Suprapubic skin (tissue), 4 donors: ENCODE measurements at regions not wholly inside any gene's neighbourhood (a gene's known extent, or its start where the extent isn't known, plus 50 kb on each side); places are given as distances from the start of the nearest gene placed in this dataset.

ENCODE experiments used
- DNase-seq, 2 donors: peaks; one replicate each; pipeline ENCODE4 v3.0.0-alpha.2; 2019; ENCODE audit warnings: low spot score in 2 of 2
- H3K27ac ChIP-seq: fragments of 200-600 bp; sonication (generic); one replicate; pipeline ENCODE4 v1.5.1; 2019
- H3K27me3 ChIP-seq: fragments of 200-600 bp; sonication (generic); one replicate; pipeline ENCODE4 v1.5.1; 2019
- H3K36me3 ChIP-seq: fragments of 200-600 bp; sonication (generic); one replicate; pipeline ENCODE4 v1.5.1; 2019
- H3K4me1 ChIP-seq: fragments of 200-600 bp; sonication (generic); one replicate; pipeline ENCODE4 v1.5.1; 2019
- H3K4me3 ChIP-seq: fragments of 200-600 bp; sonication (generic); one replicate; pipeline ENCODE4 v1.5.1; 2019; ENCODE audit warnings: mild to moderate bottlenecking
- H3K9me3 ChIP-seq: fragments of 200-600 bp; sonication (generic); one replicate; pipeline ENCODE4 v1.5.1; 2019
- EP300 ChIP-seq: sonication (generic); formaldehyde crosslinking; IDR thresholded peaks from one replicate; pipeline ENCODE4 v1.6.1; 2017; ENCODE audit warnings: antibody characterized with exemption
- POLR2A ChIP-seq, 2 donors: fragments of 450-650 bp; IDR thresholded peaks; one replicate each; pipeline ENCODE4 v1.6.1; 2017; ENCODE audit warnings: antibody characterized with exemption in 2 of 2, mild to moderate bottlenecking in 2 of 2, moderate library complexity in 2 of 2
- POLR2AphosphoS5 ChIP-seq, 3 donors: sonication (generic); formaldehyde crosslinking; IDR thresholded peaks; one replicate each; pipeline ENCODE4 v1.6.1; 2017; ENCODE audit warnings: antibody characterized with exemption in 3 of 3
- WGBS: methylation state at CpG from one replicate; pipeline ENCODE4 v1.1.5; 2018; 5-methylcytosine and 5-hydroxymethylcytosine counted together
- TF ChIP-seq, protein P1 (sequence below), 2 donors: fragments of 200-600 bp in 1 of 2; fragments of 450-650 bp in 1 of 2; sonication (generic) in 1 of 2; IDR thresholded peaks; one replicate each; pipeline ENCODE4 v1.5.1; 2016 to 2019; ENCODE audit warnings: antibody characterized with exemption in 2 of 2, mild to moderate bottlenecking in 1 of 2, moderate library complexity in 1 of 2

DNA sequence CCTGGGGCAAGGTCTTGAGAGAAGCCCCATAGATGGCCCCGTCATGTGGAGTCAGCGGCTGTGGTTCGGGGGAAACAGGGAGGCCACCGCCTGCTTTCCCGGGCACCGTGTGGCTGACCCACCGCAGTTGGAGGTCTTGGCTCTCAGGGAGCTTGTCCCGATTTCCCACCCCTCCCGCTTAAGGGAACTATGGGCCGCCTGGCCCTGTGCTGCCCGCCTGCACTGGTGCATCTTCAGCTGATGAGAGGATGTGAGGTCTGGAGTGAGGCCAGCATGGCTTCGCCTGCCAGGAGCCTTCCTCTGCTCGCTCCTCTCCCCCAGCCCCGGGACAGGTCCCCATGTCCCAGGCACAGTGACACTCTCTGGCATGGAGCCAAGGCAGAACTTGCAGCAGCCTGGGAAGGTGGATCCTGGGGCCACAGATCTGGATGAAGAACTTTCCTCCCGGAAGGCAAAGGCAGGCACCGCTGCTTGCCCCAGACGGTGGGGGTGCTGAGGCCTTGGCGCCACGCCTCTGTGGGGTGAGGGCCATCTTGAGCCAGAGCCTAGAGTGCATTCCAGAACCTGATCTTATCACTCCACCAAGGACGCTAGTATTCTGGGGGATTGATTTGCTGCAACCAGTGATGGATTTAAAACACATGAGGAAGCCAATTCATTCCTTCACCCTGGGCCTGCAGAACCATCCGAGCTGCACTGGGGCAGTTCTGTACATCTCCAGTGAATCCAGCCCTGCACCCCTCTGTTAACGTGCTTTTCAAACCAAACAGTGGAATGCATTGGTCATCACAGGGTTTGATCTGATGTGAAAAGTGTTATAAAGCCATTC, 178.6 kb upstream of the TNRC6C start:
- 61% methylated on average over 10 of the region's 22 CpGs for WGBS
- Histone ChIP-seq H3K4me1 (peaks cover 18% of the 10 kb centered on the region), H3K9me3 (no peaks in the 10 kb centered on the region), H3K27me3 (peaks cover 25% of the 10 kb centered on the region), H3K4me3 (no peak overlapping the region), H3K36me3 (no peaks in the 10 kb centered on the region), H3K27ac (no peak overlapping the region)
- TF ChIP-seq POLR2A (IDR thresholded peaks at IDR 0.05) (no peak), POLR2AphosphoS5 (IDR thresholded peaks at IDR 0.05) (no peak), EP300 (no peak)
- TF ChIP-seq, protein P1, sequence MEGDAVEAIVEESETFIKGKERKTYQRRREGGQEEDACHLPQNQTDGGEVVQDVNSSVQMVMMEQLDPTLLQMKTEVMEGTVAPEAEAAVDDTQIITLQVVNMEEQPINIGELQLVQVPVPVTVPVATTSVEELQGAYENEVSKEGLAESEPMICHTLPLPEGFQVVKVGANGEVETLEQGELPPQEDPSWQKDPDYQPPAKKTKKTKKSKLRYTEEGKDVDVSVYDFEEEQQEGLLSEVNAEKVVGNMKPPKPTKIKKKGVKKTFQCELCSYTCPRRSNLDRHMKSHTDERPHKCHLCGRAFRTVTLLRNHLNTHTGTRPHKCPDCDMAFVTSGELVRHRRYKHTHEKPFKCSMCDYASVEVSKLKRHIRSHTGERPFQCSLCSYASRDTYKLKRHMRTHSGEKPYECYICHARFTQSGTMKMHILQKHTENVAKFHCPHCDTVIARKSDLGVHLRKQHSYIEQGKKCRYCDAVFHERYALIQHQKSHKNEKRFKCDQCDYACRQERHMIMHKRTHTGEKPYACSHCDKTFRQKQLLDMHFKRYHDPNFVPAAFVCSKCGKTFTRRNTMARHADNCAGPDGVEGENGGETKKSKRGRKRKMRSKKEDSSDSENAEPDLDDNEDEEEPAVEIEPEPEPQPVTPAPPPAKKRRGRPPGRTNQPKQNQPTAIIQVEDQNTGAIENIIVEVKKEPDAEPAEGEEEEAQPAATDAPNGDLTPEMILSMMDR (IDR thresholded peaks at IDR 0.05) = no peak
- no peak for DNase-seq

DNA sequence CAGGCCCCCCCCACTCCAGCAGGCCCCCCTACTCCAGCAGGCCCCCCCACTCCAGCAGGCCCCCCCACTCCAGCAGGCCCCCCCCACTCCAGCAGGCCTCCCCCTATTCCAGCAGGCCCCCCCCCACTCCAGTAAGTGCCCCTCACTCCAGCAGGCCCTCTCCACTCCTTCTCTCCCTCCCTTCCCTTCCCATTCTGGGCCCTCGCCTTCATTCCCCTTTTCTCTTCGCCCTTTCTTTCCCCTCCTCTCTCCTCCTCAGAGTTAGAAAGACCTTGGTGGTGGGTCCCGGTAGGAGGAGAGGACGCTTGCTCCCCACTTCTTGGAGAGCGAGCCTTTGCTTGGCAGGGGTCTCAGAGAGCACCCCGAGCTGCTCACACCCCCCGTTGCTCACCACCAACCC, 177.0 kb upstream of the TNRC6C start:
- peaks cover 25% of the 10 kb centered on the region for H3K27me3 ChIP-seq
- peaks cover 18% of the 10 kb centered on the region for H3K4me1 ChIP-seq
- no peaks in the 10 kb centered on the region for H3K9me3 ChIP-seq
- 64% methylated on average over 7 of the region's 7 CpGs for WGBS
- no peak for DNase-seq
- no peak overlapping the region for H3K4me3 ChIP-seq
- H3K27ac ChIP-seq = no peak overlapping the region
- no peaks in the 10 kb centered on the region for H3K36me3 ChIP-seq
- TF ChIP-seq POLR2A (IDR thresholded peaks at IDR 0.05) = no peak
- TF ChIP-seq POLR2AphosphoS5 (IDR thresholded peaks at IDR 0.05) = no peak
- TF ChIP-seq, protein P1 (IDR thresholded peaks at IDR 0.05) = no peak
- no peak for TF ChIP-seq EP300

DNA sequence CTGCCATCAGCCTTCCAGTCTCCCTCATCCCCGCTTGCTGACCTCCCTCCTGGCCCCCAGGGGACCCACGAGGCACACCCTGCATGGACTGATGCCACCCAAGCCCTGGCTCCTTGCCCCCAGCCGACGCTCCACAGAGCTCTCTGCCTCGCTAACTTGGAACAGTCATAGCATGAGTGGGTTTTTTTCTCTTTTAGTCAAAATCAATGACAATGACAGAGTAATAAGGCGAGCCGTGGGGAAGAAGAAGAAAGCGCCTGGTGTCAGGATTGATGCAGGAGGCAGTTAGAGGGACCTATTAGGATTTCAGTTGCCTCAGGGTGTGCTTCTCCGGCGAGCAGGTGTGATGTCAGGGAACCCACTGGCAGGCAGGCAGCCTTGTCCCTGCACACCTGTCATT, 176.3 kb upstream of the TNRC6C start:
- H3K4me3 ChIP-seq = no peak overlapping the region
- no peak overlapping the region for H3K27ac ChIP-seq
- DNase-seq = no peak
- no peaks in the 10 kb centered on the region for H3K36me3 ChIP-seq
- peaks cover 18% of the 10 kb centered on the region for H3K4me1 ChIP-seq
- H3K9me3 ChIP-seq = no peaks in the 10 kb centered on the region
- peaks cover 25% of the 10 kb centered on the region for H3K27me3 ChIP-seq
- WGBS = 64% methylated on average over 9 of the region's 10 CpGs
- no peak for TF ChIP-seq EP300
- TF ChIP-seq POLR2A (IDR thresholded peaks at IDR 0.05) = no peak
- TF ChIP-seq, protein P1 (IDR thresholded peaks at IDR 0.05) = no peak
- TF ChIP-seq POLR2AphosphoS5 (IDR thresholded peaks at IDR 0.05) = no peak

DNA sequence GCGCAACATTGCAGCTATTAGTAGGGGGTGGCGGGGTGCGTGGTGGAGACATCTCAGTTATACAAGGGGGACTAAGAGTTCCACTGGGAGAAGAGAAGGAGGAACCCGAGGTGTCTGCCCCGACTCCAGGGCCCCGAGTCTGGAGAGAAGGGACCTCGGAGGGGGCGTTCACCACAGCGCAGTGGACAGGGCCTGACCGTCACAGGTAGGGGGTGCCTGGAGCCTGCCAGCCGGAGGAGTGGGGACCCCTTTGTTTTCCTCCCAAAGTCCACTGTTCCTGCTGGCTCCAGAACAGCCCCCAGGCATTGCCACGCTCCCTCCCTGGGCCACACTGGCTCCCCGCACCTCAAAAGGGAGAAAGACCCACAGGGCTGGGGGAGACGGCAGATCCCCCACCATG, 175.9 kb upstream of the TNRC6C start:
- Histone ChIP-seq H3K4me1 (peaks cover 18% of the 10 kb centered on the region), H3K36me3 (no peaks in the 10 kb centered on the region), H3K9me3 (no peaks in the 10 kb centered on the region), H3K4me3 (no peak overlapping the region), H3K27ac (no peak overlapping the region), H3K27me3 (peaks cover 25% of the 10 kb centered on the region)
- DNase-seq = no peak
- WGBS = 75% methylated on average over 14 of the region's 14 CpGs
- TF ChIP-seq, protein P1 (IDR thresholded peaks at IDR 0.05) = no peak
- TF ChIP-seq POLR2A (IDR thresholded peaks at IDR 0.05) (no peak), EP300 (no peak), POLR2AphosphoS5 (IDR thresholded peaks at IDR 0.05) (no peak)

DNA sequence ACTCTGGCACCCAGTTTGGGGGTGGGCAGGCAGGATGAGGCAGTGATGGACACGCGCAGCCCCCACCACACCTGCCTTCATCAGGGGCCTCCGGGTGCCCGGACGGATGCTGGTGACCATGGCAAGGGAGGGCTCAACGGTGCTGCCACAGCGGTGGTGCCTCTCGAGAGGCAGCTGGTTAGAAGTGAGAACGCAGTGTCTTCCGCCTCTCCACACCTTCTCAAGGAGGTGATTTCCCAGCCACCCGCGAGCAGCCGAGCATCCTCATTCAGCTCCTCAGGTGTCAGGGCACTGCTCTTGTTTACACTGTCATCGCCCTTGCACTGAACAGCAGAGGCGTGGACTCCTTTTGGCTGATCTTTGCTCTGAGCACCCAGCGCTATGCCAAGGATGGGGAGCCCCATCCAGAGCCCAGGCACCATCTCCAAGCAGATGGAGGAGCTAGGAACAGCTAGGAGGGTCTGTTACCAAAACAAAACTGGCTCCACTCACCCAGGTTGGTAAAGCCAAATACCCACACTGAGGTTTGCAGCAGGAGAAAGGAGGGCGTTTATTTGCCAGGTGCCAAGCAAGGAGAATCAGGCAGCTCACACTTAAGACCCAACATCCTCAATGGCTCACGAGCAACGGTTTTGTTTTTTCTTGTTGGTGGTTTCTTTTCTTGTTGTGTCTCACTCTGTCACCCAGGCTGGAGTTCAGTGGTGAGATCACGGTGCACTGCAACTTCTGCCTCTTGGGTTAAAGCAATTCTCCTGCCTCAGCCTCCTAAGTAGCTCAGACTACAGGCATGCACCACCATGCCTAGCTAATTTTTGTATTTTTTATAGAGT, 174.3 kb upstream of the TNRC6C start:
- Histone ChIP-seq H3K4me1 (peaks cover 11% of the 10 kb centered on the region), H3K4me3 (no peak overlapping the region), H3K9me3 (no peaks in the 10 kb centered on the region), H3K27me3 (peaks cover 25% of the 10 kb centered on the region), H3K36me3 (no peaks in the 10 kb centered on the region), H3K27ac (no peak overlapping the region)
- no peak for TF ChIP-seq EP300
- TF ChIP-seq, protein P1 (IDR thresholded peaks at IDR 0.05) = no peak
- DNase-seq = no peak
- WGBS = 91% methylated on average over 8 of the region's 20 CpGs
